GM12872 (cell line): ENCODE measurements at regions not wholly inside any gene's neighbourhood (a gene's known extent, or its start where the extent isn't known, plus 50 kb on each side); places are given as distances from the start of the nearest gene placed in this dataset.

Experiments
- CTCF ChIP-seq: IDR thresholded peaks from 3 replicates; pipeline ENCODE4 v1.5.1; 2011; ENCODE audit warnings: low read depth, mild to moderate bottlenecking, low read length, moderate library complexity; ENCODE audit not compliant: insufficient read depth

GRCh38 chrX:128165884-128166408, 113.7 kb upstream of the ACTRT1 start:
- no peak for TF ChIP-seq CTCF

- no peak for TF ChIP-seq CTCF
These were observed 104.0 kb upstream of the ACTRT1 start for GRCh38 chrX:128156204-128156603.

GRCh38 chrX:128142745-128143144, 90.5 kb upstream of the ACTRT1 start:
- TF ChIP-seq CTCF: no peak

GRCh38 chrX:128106630-128107029, 54.4 kb upstream of the ACTRT1 start:
- no peak for TF ChIP-seq CTCF

- TF ChIP-seq CTCF: no peak
These were observed 53.5 kb upstream of the ACTRT1 start for GRCh38 chrX:128105659-128106058.
